K562 (cell line): ENCODE measurements at regions not wholly inside any gene's neighbourhood (a gene's known extent, or its start where the extent isn't known, plus 50 kb on each side); places are given as distances from the start of the nearest gene placed in this dataset.
"Not testable (repeated sequence)": the region's sequence is repeated elsewhere in the genome, so short reads cannot be mapped to it uniquely, and the experiment has no call there.

ENCODE experiments used
- ATAC-seq: fragments of 200-7000 bp; cut with Tn5 transposase; 3 replicates; pipeline ENCODE4 v1.9.1; 2020; ENCODE audit warnings: moderate library complexity
- BruUV-seq: library from RNA; stranded (reverse); fragments of 400-500 nt; replicated peaks from 2 replicates; lab custom pipeline; 2021; lab: Mats Ljungman, UMichigan
- CTCF ChIA-PET: fragments of 300-600 bp; formaldehyde crosslinking; extraction: SDS; loops from one replicate; lab custom pipeline; 2021; ENCODE audit warnings: low intra/inter-chr PET ratio; lab: Yijun Ruan, JAX
- POLR2A ChIA-PET: fragments of 300-600, 350-650 bp; sonication (Branson Sonifier 250); formaldehyde crosslinking; extraction: SDS; loops from one replicate; lab custom pipeline; 2021; ENCODE audit warnings: antibody characterized with exemption, inconsistent platforms; lab: Yijun Ruan, JAX
- DNase-seq, 4 experiments: peaks; one replicate each; pipeline versions ENCODE4 v3.0.0 to v3.0.0-alpha.2; 2011 to 2018; ENCODE audit warnings: low spot score in 3 of 4, mixed read lengths in 3 of 4; ENCODE audit errors: extremely low read depth in 1 of 4
- FAIRE-seq: peaks from 2 replicates; lab custom pipeline; 2011; peaks lifted over from hg19 to GRCh38; lab: Jason Lieb, UNC
- H2AFZ ChIP-seq: 2 replicates; pipeline ENCODE4 v1.6.0; 2011; ENCODE audit warnings: low read depth, low read length, control low read depth, inconsistent platforms
- H3K27ac ChIP-seq: fragments of 200-600 bp; 3 replicates; pipeline ENCODE4 v1.8.0; 2011; ENCODE audit warnings: low read depth, mild to moderate bottlenecking, control low read depth, inconsistent platforms, low read length, moderate library complexity, mixed read lengths; ENCODE audit errors: extremely low read depth
- H3K27me3 ChIP-seq, 2 experiments: fragments of 300-600 bp in 1 of 2; 2 replicates in 1 of 2; 3 replicates in 1 of 2; pipeline versions ENCODE4 v1.6.0 to v1.8.0; 2011; ENCODE audit warnings: inconsistent platforms in 2 of 2, low read length in 2 of 2, mild to moderate bottlenecking in 1 of 2, mixed read lengths in 1 of 2, moderate library complexity in 1 of 2; ENCODE audit not compliant: control insufficient read depth in 2 of 2, insufficient read depth in 2 of 2
- H3K36me3 ChIP-seq: fragments of 300-600 bp; 3 replicates; pipeline ENCODE4 v1.8.0; 2011; ENCODE audit warnings: mild to moderate bottlenecking, low read length, inconsistent platforms; ENCODE audit not compliant: control insufficient read depth, insufficient read depth
- H3K4me1 ChIP-seq, 2 experiments: fragments of 200-600 bp in 1 of 2; replicated peaks in 1 of 2; 2 replicates in 1 of 2; 3 replicates in 1 of 2; pipeline versions ENCODE4 v1.5.1 to v1.8.0; 2011; ENCODE audit warnings: inconsistent platforms in 2 of 2, low read length in 2 of 2, mild to moderate bottlenecking in 1 of 2, mixed read lengths in 1 of 2, moderate library complexity in 1 of 2; ENCODE audit not compliant: control insufficient read depth in 2 of 2, insufficient read depth in 2 of 2
- H3K4me2 ChIP-seq: 2 replicates; pipeline ENCODE4 v1.6.1; 2011; ENCODE audit warnings: low read length, control low read depth, inconsistent platforms, mixed read lengths; ENCODE audit not compliant: insufficient read depth
- H3K4me3 ChIP-seq: fragments of 200-600 bp; sonication (generic), shearing (Covaris generic); 2 replicates; pipeline ENCODE4 v1.5.1; 2016; ENCODE audit warnings: control low read depth, inconsistent platforms
- H3K79me2 ChIP-seq: fragments of 200-600 bp; 3 replicates; pipeline ENCODE4 v1.8.0; 2011; ENCODE audit warnings: low read length, inconsistent platforms; ENCODE audit not compliant: control insufficient read depth, insufficient read depth
- H3K9ac ChIP-seq, 2 experiments: 2 replicates each; pipeline versions ENCODE4 v1.6.0 to v1.6.1; 2011; ENCODE audit warnings: low read depth in 2 of 2, low read length in 2 of 2, control low read depth in 1 of 2, inconsistent platforms in 1 of 2, mild to moderate bottlenecking in 1 of 2, mixed read lengths in 1 of 2; ENCODE audit not compliant: insufficient read depth in 1 of 2
- H3K9me1 ChIP-seq: one replicate; pipeline ENCODE4 v1.6.0; 2011; ENCODE audit warnings: inconsistent platforms, mild to moderate bottlenecking, low read length, moderate library complexity; ENCODE audit not compliant: control insufficient read depth, insufficient read depth
- H3K9me3 ChIP-seq: replicated peaks from 2 replicates; pipeline ENCODE4 v1.5.1; 2011; ENCODE audit warnings: low read depth, low read length, inconsistent platforms; ENCODE audit not compliant: control insufficient read depth, insufficient read depth
- H4K20me1 ChIP-seq: replicated peaks from 2 replicates; pipeline ENCODE4 v1.6.1; 2011; ENCODE audit warnings: low read length, inconsistent platforms, mixed read lengths; ENCODE audit not compliant: control insufficient read depth, insufficient read depth
- ARID1B ChIP-seq: fragments of 450-650 bp; IDR thresholded peaks from 2 replicates; pipeline ENCODE4 v1.6.1; 2016; ENCODE audit warnings: antibody characterized with exemption, mild to moderate bottlenecking, inconsistent platforms
- BCOR ChIP-seq: fragments of 450-650 bp; IDR thresholded peaks from 2 replicates; pipeline ENCODE4 v1.6.1; 2016
- C11orf30 ChIP-seq: fragments of 450-650 bp; IDR thresholded peaks from 2 replicates; pipeline ENCODE4 v1.6.1; 2016; ENCODE audit warnings: low read depth, mild to moderate bottlenecking
- CTBP1 ChIP-seq: fragments of 450-650 bp; IDR thresholded peaks from 2 replicates; pipeline ENCODE4 v1.6.1; 2016; ENCODE audit warnings: borderline replicate concordance
- DACH1 ChIP-seq: fragments of 450-650 bp; IDR thresholded peaks from 2 replicates; pipeline ENCODE4 v1.6.1; 2018; ENCODE audit not compliant: partially characterized antibody
- FOXM1 ChIP-seq, 2 experiments: fragments of 450-650 bp in 1 of 2; sonication (generic) in 1 of 2; formaldehyde crosslinking in 1 of 2; IDR thresholded peaks; 2 replicates each; pipeline versions ENCODE4 v1.6.1 to v1.9.0; 2017 to 2022; ENCODE audit warnings: low read depth in 2 of 2, mild to moderate bottlenecking in 2 of 2, missing genetic modification reagents in 1 of 2, moderate library complexity in 1 of 2
- NR1H2 ChIP-seq: sonication (generic); formaldehyde crosslinking; IDR thresholded peaks from 2 replicates; pipeline ENCODE4 v1.4.0; 2020; ENCODE audit warnings: mild to moderate bottlenecking, missing genetic modification reagents
- SRSF9 ChIP-seq: fragments of 200-400 bp; formaldehyde crosslinking; IDR thresholded peaks from 2 replicates; pipeline ENCODE4 v1.6.1; 2017; ENCODE audit warnings: low read depth, low read length, borderline replicate concordance
- TEAD1 ChIP-seq, 2 experiments: fragments of 450-650 bp in 1 of 2; sonication (generic) in 1 of 2; formaldehyde crosslinking; IDR thresholded peaks; 2 replicates each; pipeline versions ENCODE4 v1.4.0 to v1.8.0; 2020 to 2022; ENCODE audit warnings: mild to moderate bottlenecking in 2 of 2, missing genetic modification reagents in 1 of 2
- THAP7 ChIP-seq: fragments of 250-450 bp; sonication (Bioruptor Pico); IDR thresholded peaks from 2 replicates; pipeline ENCODE4 v1.5.0; 2021
- WGBS: fragments of 100-300 bp; shearing (Covaris generic); methylation state at CpG from one replicate; pipeline ENCODE4 v1.1.6; 2016; ENCODE audit warnings: low coverage, mixed read lengths; ENCODE audit not compliant: insufficient coverage; ENCODE audit errors: missing lambda C conversion rate; 5-methylcytosine and 5-hydroxymethylcytosine counted together
- in situ Hi-C: fragments of 300-500 bp; cut with MboI; formaldehyde crosslinking; loops from 4 replicates; pipeline ENCODE4 v1.15.0; 2018; ENCODE audit warnings: inconsistent platforms, mixed read lengths
- intact Hi-C: fragments of 100-400 bp; cut with micrococcal nuclease; formaldehyde crosslinking; loops from 2 replicates; pipeline ENCODE4 v1.14.2; 2022

- ChIA-PET POLR2A (no interaction called here), CTCF (no interaction called here)
- DNase-seq (no peak), FAIRE-seq (no peak), ATAC-seq (no peak)
- H3K9ac ChIP-seq = no peak overlapping the region
- H3K9me1 ChIP-seq = no peaks in the 10 kb centered on the region
- no peaks in the 10 kb centered on the region for H3K4me1 ChIP-seq
- no peak overlapping the region for H2AFZ ChIP-seq
- 0% methylated on average over 2 of the region's 2 CpGs for WGBS
- no peak overlapping the region for H3K4me3 ChIP-seq
- no peak overlapping the region for H3K27ac ChIP-seq
- no peaks in the 10 kb centered on the region for H3K36me3 ChIP-seq
- intact Hi-C loops = no loop called here
- no peaks in the 10 kb centered on the region for H3K79me2 ChIP-seq
- TF ChIP-seq SRSF9 = no peak
- no peak for TF ChIP-seq THAP7 (CRISPR knock-in tag)
- no peak for TF ChIP-seq BCOR
- TF ChIP-seq ARID1B = no peak
- TF ChIP-seq DACH1 = no peak
- no peak overlapping the region for H3K4me2 ChIP-seq
- BruUV-seq = no TSS peak
- in situ Hi-C loops = no loop called here
- no peaks in the 10 kb centered on the region for H3K27me3 ChIP-seq
- no peaks in the 10 kb centered on the region for H4K20me1 ChIP-seq
- H3K9me3 ChIP-seq = no peaks in the 10 kb centered on the region
These were observed 965.1 kb upstream of the SEMA6A start for GRCh38 chr5:117539692-117540091.

- Histone ChIP-seq H3K9me3 (peaks cover 2% of the 10 kb centered on the region; the same call in 1 of the 2 replicates), H3K27me3 (no peaks in the 10 kb centered on the region), H2AFZ (no peak overlapping the region), H3K4me2 (no peak overlapping the region), H3K27ac (no peak overlapping the region), H3K36me3 (no peaks in the 10 kb centered on the region), H3K4me1 (no peaks in the 10 kb centered on the region), H3K9ac (no peak overlapping the region), H3K9me1 (no peaks in the 10 kb centered on the region), H3K4me3 (no peak overlapping the region), H4K20me1 (no peaks in the 10 kb centered on the region), H3K79me2 (no peaks in the 10 kb centered on the region)
- WGBS = 0% methylated on average over 2 of the region's 2 CpGs
- no peak for ATAC-seq
- DNase-seq = no peak
- in situ Hi-C loops (no loop called here), intact Hi-C loops (no loop called here)
- CTCF ChIA-PET = no interaction called here
- BruUV-seq = no TSS peak
- FAIRE-seq = no peak
- POLR2A ChIA-PET = no interaction called here
- no peak for TF ChIP-seq TEAD1 (CRISPR knock-in tag; IDR thresholded peaks at IDR 0.05)
- no peak for TF ChIP-seq C11orf30
- TF ChIP-seq NR1H2 (CRISPR knock-in tag) = no peak
- no peak for TF ChIP-seq CTBP1
- no peak for TF ChIP-seq FOXM1 (IDR thresholded peaks at IDR 0.05; ENCODE audit: low read depth)
- TF ChIP-seq FOXM1 (CRISPR knock-in tag; IDR thresholded peaks at IDR 0.05; ENCODE audit: low read depth) = no peak
These were observed 959.2 kb upstream of the SEMA6A start for GRCh38 chr5:117533792-117534191.

GRCh38 chr5:117533051-117533670 is 958.5 kb upstream of the SEMA6A start:
- under 1% methylated on average over 27 of the region's 30 CpGs for WGBS
- DNase-seq, H3K4me2 ChIP-seq, H3K9ac ChIP-seq, H3K36me3 ChIP-seq, intact Hi-C loops, POLR2A ChIA-PET, H3K9me1 ChIP-seq, H3K79me2 ChIP-seq, H3K9me3 ChIP-seq, H3K4me1 ChIP-seq, FAIRE-seq, in situ Hi-C loops, H2AFZ ChIP-seq, H4K20me1 ChIP-seq, CTCF ChIA-PET, H3K27me3 ChIP-seq, H3K27ac ChIP-seq, ATAC-seq, BruUV-seq, H3K4me3 ChIP-seq: not testable (repeated sequence)
